ENCODE measurements at regions not wholly inside any gene's neighbourhood (a gene's known extent, or its start where the extent isn't known, plus 50 kb on each side); places are given as distances from the start of the nearest gene placed in this dataset.
A peak's percentile ranks its signal among the peaks of the same experiment; 100 is the strongest.
"Not testable (repeated sequence)": the region's sequence is repeated elsewhere in the genome, so short reads cannot be mapped to it uniquely, and the experiment has no call there.

DNA sequence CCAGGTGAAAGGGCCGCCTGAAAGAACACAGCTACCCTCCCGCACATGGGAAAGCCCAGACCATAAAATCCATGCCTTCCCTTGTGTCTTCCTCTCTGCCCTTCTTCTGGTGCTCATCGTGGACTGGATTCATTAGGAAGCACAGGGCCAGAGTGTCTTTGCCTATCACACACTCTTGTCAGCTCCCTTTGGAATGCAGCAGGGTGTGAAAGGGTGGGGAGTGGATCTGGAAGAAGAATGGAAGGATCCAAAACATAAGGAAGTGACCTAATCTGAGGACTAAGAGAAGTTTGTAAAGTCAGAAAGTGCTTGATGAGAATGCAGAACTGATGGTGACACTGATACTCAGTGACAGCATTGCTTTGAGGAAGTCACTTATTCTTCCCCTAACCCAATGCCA is 1147.3 kb upstream of the GOT2 start:
- no peak for DNase-seq (ENCODE audit: low read depth in 2 of 2)

DNA sequence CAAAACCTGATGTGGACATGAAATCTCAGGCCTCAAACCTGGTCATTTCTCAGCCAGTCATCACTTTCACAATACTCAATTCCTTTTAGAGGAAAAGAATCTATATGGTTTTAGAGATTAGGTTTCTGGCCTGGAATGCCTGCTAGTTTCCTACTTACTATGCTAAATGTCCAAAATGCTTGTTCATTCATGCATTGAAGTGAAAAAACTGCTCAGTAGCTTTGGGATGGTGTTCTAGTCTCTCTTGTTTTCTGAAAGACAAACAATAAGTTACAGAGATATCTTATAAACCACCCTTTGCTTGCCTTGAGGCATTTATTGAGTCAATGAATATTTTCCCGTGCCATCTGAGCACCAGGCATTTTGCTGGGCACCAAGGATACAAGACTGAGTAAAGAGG is 1146.5 kb upstream of the GOT2 start:
- no peak for DNase-seq (ENCODE audit: low read depth in 2 of 2)

DNA sequence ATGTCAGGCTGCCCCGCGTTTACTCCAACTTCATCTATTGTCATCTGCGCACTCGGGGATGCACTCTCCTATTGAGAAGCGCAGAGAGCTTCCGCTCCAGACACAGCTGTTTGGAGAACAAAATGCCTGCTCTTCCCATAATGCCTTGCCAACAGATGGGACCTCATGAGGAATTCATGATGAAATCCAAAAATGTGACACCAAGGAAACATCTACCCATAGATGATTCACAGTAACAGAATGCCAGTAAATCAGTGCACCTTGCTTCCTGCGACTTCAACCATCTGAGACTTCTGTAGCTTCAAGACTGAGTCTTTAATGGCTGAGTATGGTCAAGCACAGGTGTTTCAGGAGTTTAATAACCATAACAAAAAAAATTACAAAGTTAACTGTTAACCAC is 1144.9 kb upstream of the GOT2 start:
- no peak for DNase-seq (ENCODE audit: low read depth in 2 of 2)

DNA sequence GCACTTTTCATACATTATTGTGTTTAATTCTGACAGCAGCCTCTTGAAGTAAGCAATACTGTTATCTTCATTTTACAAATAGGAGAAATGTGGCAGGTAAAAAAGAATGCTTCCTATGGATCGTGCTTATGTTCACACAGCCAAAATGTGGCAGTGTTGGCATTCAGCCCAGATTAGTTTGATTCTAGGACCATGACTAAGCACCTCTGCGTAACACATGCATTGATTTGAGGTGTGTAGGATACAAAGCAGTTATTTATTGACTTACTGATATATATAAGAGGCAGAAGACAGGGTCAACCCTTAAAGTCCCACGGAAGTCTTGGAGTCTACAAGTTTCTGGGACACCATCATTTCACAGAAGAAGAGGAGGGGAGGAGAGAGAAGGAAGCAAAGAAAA is 1144.4 kb upstream of the GOT2 start:
- peak; percentile 70 to 73 for DNase-seq (ENCODE audit: low read depth in 2 of 2)

DNA sequence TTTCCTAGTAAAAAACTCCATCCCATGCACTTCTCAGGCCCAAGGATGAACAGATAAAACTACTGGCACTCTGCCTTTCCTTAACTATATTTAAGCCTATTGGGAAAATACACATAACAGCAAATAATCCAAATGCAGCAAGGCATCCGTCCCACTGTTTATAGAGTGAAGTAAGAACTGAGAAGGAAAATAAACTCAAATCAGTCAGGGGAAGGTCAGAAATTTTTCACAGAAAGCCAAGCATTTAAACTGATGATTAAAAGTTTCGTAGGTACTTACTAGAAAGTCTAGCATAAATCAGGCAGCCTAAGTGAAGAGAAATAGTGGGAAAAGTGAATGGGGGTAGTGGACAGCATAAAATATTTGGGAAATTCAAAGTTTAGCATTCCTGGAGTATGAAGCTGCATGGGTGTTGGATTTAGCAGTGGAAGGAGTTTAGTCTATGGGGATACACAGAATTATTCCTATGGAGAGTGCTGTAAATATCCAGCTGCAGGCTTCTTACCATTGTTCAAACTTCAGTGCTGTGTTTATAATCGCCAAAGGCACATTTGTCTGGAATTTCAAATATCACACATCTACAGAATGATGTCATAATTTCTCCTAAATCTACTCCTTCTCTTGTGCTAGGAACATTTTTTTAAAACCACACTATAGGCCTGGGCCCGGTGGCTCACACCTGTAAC is 1131.0 kb upstream of the GOT2 start:
- no peak for DNase-seq (ENCODE audit: low read depth in 2 of 2)

DNA sequence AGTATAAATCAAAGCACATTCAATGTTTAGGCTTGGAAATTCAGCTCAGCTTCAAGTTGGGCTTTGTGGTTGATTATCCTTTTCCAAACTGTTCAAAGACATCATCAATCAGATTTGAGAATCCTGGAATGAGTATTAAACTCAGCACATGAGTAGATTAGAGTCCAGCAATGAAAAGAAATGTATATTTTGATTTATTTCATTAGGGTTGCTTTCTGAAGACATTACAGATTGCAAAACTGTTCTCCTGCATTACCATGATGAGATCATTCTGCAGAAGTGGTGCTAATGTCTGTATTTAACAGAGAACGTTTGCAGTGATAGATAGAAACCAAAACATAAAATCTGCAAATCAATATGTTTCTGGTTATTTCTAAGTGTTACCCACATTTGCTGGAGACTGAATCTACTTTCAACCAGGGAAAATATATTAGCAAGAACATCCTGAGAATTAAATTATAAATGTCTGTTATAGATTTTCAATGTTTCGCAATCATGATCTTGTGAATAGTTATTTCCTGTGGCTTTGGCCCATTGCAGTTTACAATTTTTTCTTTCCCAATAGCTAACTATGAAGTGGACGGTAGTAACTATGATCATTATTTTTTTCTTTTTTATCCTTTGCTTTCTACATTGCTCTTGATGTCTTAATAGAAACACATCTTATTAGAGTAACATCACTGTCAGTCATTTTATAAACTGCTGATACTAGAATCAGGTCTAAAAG is 1125.7 kb upstream of the GOT2 start:
- DNase-seq (ENCODE audit: low read depth in 2 of 2): peak; percentile 93 to 95

DNA sequence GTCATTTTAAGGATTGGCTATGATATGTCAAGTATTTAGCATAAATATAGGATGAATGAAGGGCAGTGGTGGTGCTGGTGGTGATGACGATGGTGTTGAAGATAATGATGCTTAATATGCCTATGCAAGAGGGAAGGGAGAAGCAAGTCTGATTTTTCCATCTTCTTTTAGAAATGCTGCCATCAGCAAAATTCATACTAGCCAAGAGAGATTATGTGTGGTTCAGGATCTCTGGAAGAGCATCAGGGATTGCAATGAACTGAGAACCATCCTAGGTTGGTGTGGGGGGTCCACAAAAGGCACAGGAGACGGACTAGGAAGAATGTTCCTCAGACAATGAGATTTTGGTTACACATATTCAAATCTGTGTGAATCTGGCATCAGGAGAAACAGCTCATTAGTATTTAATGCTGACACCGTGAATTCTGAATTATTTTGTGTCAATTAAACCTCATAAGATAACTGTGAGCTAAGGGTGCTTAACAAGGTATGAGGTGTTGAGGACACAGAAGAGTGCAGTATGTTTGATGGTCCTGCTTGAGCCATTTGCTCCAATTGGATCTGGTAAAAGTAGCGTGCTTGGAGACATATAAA is 1120.8 kb upstream of the GOT2 start:
- no peak for DNase-seq (ENCODE audit: low read depth in 2 of 2)

DNA sequence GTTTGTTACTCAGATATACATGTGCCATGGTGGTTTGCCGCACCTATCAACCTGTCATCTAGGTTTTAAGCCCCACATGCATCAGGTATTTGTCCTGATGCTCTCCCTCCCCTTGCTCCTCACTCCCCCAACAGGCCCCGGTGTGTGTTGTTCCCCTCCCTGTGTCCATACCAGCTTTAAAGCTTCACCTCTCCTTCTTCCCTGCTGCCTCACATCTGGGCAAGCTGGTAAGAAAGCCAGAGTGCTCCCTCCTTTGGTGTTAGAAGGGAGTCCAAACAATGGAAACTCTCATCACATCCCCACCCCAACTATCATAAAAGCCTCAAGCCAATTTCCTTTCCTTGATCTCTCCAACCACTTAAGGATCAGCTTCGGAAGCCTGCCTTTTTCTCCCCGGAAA is 1115.6 kb upstream of the GOT2 start:
- no peak for DNase-seq (ENCODE audit: low read depth in 2 of 2)

DNA sequence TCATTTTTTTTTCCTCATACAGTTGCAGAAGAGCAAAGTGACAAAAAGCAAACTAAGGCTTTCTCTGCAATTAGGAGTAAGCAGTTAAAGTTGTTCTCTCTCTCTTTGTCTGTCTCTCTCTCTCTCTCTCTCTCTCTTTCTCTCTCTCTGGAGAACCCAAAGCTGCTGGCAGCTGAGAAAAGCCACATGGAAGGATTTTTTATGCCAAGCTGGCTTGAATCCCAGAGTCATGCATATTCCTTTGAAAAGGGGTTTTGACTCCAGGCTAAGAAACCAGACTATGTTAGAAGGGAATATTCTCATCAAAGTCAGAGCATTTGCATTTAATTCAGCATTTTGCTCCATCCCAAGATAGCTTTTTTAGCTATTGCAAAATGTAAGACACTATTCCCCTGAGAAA is 1114.2 kb upstream of the GOT2 start:
- no peak for DNase-seq (ENCODE audit: low read depth in 2 of 2)

DNA sequence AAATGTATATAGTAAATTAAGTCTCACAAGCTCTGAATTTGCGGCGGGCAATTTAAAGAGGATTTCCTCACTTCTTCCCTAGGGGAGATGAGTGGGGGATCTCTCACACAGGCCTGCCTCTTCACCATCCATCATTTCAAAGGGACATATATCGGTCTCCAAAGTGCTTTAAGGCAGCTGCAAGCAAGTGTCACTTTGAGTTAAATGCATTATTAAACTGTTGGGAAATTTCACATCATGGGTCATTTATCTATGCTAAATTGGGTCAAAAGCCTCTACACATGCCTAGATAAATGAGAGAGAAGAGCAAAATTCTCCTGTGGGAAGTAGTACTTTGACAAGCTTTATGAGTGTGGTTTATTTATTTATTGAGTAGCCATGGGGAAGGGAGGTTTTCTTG is 1106.1 kb upstream of the GOT2 start:
- DNase-seq (ENCODE audit: low read depth in 2 of 2): no peak

DNA sequence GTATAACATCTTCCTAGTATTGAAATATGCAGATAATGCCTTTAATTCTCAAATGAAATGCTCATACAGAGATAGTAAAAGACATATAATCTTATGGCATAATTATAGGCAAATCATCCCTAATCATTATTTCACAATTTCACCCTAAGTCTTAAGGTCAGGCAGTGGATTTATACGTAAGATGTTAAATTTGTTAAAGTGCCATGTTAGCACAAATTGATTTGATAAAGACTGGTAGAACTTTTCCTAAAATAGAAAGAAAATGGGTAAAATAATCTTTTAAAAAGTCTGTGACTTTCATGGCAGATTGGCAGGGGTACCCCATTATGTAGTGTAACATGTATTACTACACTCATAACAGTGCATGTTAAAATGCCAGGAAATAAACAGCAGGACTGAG is 1092.7 kb upstream of the GOT2 start:
- no peak for DNase-seq (ENCODE audit: low read depth in 2 of 2)

DNA sequence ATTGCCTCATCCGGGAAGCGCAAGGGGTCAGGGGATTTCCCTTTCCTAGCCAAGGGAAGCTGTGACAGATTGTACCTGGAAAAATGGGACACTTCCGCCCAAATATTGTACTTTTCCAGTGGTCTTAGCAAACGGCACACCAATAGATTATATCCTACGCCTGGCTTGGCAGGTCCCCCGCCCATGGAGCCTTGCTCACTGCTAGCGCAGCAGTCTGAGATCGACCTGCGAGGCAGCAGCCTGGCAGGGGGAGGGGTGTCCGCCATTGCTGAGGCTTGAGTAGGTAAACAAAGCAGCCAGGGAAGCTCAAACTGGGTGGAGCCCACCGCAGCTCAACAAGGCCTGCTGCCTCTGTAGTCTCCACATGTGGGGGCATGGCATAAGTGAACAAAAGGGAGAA is 1075.4 kb upstream of the GOT2 start:
- DNase-seq (ENCODE audit: low read depth in 2 of 2): not testable (repeated sequence)

DNA sequence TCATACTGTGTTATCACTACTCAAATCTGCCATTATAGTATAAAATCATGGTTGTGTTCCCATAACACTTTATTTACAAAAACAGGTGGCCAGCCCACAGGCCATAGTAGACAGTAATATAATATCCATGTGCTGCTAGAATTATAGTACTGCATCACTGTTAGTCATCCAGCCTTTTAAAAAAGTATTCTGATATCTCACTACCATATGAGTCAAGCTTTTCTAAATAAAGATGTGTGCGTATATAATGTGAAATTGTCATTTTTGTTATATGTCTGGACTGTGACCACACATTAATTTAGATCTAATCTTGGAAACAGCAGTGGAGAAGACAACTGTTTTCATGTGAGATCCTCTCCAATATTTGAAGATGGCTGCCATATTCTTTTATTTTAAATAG is 1049.1 kb upstream of the GOT2 start:
- no peak for DNase-seq (ENCODE audit: low read depth in 2 of 2)

DNA sequence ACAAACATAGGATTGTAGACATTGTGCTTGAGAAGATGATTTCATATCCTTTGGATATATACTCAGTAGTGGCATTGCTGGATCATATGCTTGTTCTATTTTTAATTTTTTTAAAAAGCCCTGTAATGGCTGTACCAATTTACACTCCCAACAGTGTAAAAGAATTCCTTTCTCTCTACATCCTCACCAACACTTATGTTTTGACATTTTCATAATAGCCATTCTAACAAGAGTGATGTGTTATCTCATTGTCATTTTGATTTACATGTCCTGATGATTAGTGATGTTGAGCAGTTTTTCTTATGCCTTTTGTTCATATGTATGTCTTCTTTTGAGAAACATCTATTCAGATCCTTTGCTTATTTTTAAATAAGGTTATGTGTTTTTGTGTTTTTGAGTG is 1039.2 kb upstream of the GOT2 start:
- DNase-seq (ENCODE audit: low read depth in 2 of 2): no peak

DNA sequence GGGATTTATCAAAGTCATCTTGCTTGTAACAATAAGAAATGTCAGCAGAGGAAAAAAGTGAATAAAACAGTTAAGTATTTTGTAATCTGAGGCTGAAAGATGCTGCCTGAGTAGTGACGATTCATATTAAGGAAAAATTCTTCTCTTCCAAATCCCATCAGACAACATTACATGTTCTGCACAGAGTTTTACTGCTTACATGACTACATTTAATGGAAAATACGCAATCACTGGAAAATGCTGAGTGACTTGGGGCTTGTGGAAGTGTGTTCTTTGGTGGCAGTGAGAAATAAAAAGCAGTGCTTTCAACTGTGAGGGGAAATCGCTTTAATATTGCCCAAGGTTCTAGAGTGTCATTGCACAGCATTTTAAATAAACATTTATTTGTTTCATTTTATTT is 1025.2 kb upstream of the GOT2 start:
- DNase-seq (ENCODE audit: low read depth in 2 of 2): no peak

DNA sequence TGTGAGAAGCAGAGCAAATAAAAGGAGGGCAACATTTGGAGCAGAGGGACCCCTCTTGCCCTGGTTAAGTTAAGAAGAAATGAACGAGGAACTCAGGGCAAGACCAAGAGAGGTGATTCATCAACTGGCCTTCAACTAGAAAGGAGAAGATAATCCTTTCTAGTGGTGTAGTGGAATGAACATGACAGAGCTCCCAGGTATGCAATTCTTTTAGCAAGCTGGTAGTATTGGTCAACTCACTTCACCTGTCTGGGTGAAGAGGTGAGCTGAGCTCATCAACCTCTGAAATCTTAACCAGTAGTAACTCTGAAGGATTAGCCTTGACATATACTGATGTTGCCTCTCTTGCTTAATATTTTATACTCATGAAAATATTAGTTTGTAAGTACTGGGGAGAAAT is 1024.7 kb upstream of the GOT2 start:
- no peak for DNase-seq (ENCODE audit: low read depth in 2 of 2)

DNA sequence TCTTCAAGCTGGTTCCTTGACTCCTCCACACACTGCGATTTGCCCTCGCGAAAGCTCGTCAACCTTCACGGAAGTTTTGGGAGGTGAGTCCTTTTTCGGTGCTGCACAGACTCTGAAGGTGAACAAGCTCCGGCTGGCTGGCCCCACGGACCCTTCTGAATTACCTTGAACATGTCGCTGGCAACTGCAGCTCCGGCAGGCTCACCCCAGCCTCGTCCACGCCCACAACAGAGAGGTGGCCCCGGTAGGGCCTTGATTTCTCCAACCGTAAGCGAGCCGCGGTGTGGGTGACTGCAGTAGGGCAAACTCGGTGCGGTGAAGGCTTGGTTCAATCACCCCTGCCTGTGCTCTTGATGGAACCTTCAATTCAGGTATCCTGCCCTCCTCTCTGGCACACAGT is 1020.7 kb upstream of the GOT2 start:
- DNase-seq (ENCODE audit: low read depth in 2 of 2): no peak

DNA sequence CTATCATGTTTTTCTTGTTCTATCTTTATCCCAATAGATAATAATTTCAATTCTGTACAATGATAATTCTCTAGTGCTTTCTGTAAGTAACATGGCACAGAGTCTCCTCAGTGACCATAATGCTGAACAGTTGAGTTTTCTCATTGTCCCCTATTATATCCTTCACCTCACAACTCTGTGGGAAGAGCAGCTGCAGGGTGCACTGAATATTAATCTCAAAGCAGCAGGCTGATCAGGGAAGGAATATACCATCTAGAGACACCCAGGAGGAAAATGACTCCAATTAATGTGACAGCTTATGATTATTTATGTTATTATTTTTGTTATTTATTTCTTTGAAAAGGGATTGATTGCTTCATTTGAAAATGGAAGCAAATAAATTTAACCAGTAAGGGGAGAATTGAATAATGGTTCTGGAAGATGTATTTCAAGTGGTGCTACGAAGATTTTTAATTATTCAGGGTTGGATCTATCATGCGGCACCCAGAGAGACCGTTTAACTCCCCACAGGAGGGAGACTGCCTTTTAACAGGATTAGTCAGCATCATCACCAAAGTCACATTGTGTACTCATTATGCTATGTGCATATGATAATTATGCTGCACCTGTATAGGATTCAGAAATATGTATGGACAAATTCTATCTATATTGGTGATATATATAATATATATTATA is 1015.7 kb upstream of the GOT2 start:
- DNase-seq (ENCODE audit: low read depth in 2 of 2): no peak

DNA sequence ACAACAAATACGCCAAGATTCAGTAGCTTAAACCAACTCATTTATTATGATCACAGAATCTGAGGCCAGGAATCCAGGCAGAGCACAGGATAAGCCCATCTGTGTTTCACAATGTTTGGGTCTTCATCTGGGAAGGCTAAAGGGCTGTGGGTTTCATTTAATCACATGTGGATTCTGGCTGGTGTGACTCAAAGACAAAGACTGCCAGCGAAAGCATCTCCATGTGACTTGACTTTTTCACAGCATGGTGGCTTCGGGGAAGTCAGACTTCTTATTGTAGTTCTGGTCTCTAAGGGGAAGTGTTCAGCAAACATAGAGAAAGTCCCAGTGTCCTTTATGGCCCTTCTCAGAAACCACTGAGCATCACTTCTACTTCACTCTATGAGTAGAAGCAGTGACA is 1014.4 kb upstream of the GOT2 start:
- DNase-seq (ENCODE audit: low read depth in 2 of 2): no peak

DNA sequence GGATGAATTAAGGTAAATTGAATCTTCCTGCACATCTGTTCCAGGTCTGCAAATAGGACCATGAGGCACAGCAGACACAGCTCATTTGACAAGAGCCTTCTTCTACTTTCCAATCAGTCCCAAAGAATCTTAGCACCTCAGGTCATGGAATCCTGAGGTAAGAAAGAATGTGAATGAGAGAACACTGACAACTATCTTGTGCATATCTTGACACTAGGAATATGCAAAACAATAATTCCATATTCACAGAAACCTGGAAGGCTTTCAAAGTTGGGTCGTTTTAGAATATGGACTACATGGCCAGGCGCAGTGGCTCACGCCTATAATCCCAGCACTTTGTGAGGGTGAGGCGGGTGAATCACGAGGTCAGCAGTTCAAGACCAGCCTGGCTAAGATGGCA is 1009.4 kb upstream of the GOT2 start:
- no peak for DNase-seq (ENCODE audit: low read depth in 2 of 2)

DNA sequence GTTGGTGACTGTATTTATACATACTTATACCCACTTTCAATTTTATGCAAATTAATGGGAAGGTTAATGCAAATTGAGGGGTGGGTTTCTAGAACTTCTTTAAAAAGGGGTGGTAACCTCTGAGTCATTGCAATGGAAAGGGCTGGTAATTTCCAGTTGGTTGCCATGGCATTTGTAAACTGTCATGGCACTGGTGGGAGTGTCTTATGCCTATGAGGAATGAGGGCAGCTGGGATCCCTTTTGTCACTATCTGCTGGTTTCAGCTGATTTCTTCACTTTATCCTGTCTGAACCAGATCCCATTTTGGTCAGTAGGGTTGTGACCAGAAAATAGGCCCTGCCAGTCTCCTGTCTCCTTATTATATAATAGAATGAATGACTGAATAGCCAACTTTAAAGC is 1006.7 kb upstream of the GOT2 start:
- DNase-seq (ENCODE audit: low read depth in 2 of 2): no peak

DNA sequence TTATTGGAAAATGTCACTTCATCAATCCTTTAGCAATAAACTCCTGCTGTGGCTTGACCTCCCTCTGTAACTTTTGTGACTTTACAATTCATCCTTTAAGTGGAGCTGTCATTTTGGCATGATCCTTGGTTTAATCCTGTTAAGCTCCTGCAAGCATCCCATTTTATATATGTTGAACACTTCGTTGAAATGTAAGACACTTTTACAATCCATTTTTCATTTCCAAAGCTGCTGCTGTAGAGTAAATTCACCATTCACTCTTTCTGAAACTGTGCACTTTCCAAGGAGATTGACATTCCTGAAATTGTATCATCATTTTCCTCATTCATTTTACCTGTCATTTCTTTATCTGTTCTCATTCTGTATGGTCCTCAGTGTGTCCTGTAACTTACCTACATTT is 1003.2 kb upstream of the GOT2 start:
- DNase-seq (ENCODE audit: low read depth in 2 of 2): no peak

DNA sequence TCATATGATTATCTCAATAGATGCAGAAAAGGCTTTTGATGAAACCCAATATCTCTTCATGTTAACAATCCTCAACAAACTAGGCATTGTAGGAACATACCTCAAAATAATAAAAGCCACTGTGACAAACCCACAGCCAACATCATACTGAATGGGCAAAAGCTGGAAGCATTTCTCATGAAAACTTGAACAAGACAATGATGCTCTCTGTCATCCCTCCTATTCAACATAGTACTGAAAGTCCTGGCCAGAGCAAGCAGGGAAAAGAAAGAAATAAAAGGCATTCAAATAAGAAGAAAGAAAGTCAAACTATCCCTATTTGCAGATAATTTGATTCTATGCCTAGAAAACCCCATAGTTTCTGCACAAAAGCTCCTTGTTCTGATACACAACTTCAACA is 999.2 kb upstream of the GOT2 start:
- no peak for DNase-seq (ENCODE audit: low read depth in 2 of 2)

All from fibroblast of skin of left biceps (primary cell).